Psoas muscle (tissue), 7 donors: ENCODE measurements at regions not wholly inside any gene's neighbourhood (a gene's known extent, or its start where the extent isn't known, plus 50 kb on each side); places are given as distances from the start of the nearest gene placed in this dataset.
"Not testable (repeated sequence)": the region's sequence is repeated elsewhere in the genome, so short reads cannot be mapped to it uniquely, and the experiment has no call there.

Source experiments
- ATAC-seq, 4 donors: fragments of 200-7000 bp; cut with Tn5 transposase; one replicate each; pipeline ENCODE4 v1.9.1; 2020; ENCODE audit warnings: moderate library complexity in 3 of 4, mild to moderate bottlenecking in 2 of 4
- DNase-seq, 2 donors: peaks; one replicate each; pipeline ENCODE4 v3.0.0-alpha.2; 2020
- H3K27ac ChIP-seq: fragments of 200-600 bp; one replicate; pipeline ENCODE4 v1.8.0; 2022
- H3K27me3 ChIP-seq, 3 donors: fragments of 200-600 bp in 1 of 3; one replicate each; pipeline versions ENCODE4 v1.6.1 to v1.8.0; 2013 to 2022; ENCODE audit warnings: low read length in 2 of 3, mild to moderate bottlenecking in 2 of 3, moderate library complexity in 1 of 3; ENCODE audit not compliant: insufficient read depth in 3 of 3
- H3K36me3 ChIP-seq, 2 donors: fragments of 200-600 bp in 1 of 2; one replicate each; pipeline versions ENCODE4 v1.6.1 to v1.8.0; 2013 to 2022; ENCODE audit warnings: low read depth in 1 of 2, mild to moderate bottlenecking in 1 of 2, moderate library complexity in 1 of 2; ENCODE audit not compliant: insufficient read depth in 1 of 2
- H3K4me1 ChIP-seq: fragments of 200-600 bp; one replicate; pipeline ENCODE4 v1.8.0; 2022
- H3K4me3 ChIP-seq: fragments of 200-600 bp; one replicate; pipeline ENCODE4 v1.8.0; 2022; ENCODE audit warnings: mild to moderate bottlenecking
- H3K9me3 ChIP-seq: fragments of 200-600 bp; one replicate; pipeline ENCODE4 v1.8.0; 2022
- WGBS, 3 donors: extraction: QIAGEN DNeasy Blood & Tissue Kit; methylation state at CpG; one replicate each; pipeline versions ENCODE4 v1.1.6 to v1.1.7; 2013; 5-methylcytosine and 5-hydroxymethylcytosine counted together
- intact Hi-C, 2 donors: fragments of 100-400 bp; cut with DNase I; formaldehyde crosslinking; loops; one replicate each; pipeline versions ENCODE4 v1.11.0 to v1.14.2; 2022
- TF ChIP-seq, protein P1 (sequence below): fragments of 200-600 bp; IDR thresholded peaks from one replicate; pipeline ENCODE4 v1.8.0; 2022; ENCODE audit warnings: antibody characterized with exemption
- donor health status: healthy with polysubstance abuse.
- donor health status: DM: no; HTN: no; CAD: no; lungs with moderate emphysema.
- donor health status: Bipolar disorder and iron deficiency.
- donor health status: healthy.
- donor health status: DM: yes; HTN: yes; CAD: no.
- donor health status: DM: no; HTN: no; CAD: no.
- donor health status: DM: yes; HTN: yes; CAD: no.

DNA sequence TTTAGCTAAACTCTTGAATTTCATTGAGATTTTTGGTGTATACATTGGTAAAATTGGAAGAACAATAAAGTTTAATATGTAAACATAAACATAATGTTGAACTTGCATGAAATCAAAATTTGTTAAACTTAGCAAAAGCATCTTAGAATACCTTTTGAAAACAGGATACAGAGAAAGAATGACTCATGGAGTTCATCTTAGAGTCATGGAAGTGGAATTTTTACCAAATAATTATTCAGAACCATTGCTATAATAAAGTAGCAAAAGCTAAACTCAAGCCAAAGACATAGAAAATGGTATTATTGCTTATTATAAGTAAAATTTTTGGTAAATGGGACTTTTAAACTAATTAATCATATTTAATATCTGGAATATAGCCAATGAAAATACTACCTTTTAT, 841.6 kb upstream of the SLC39A10 start:
- Histone ChIP-seq H3K9me3 (no peaks in the 10 kb centered on the region), H3K27ac (no peak overlapping the region), H3K4me1 (no peaks in the 10 kb centered on the region), H3K4me3 (no peak overlapping the region), H3K36me3 (no peaks in the 10 kb centered on the region), H3K27me3 (no peaks in the 10 kb centered on the region)
- TF ChIP-seq, protein P1, sequence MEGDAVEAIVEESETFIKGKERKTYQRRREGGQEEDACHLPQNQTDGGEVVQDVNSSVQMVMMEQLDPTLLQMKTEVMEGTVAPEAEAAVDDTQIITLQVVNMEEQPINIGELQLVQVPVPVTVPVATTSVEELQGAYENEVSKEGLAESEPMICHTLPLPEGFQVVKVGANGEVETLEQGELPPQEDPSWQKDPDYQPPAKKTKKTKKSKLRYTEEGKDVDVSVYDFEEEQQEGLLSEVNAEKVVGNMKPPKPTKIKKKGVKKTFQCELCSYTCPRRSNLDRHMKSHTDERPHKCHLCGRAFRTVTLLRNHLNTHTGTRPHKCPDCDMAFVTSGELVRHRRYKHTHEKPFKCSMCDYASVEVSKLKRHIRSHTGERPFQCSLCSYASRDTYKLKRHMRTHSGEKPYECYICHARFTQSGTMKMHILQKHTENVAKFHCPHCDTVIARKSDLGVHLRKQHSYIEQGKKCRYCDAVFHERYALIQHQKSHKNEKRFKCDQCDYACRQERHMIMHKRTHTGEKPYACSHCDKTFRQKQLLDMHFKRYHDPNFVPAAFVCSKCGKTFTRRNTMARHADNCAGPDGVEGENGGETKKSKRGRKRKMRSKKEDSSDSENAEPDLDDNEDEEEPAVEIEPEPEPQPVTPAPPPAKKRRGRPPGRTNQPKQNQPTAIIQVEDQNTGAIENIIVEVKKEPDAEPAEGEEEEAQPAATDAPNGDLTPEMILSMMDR = no peak
- DNase-seq (no peak), ATAC-seq (no peak)
- intact Hi-C loops = no loop called here

DNA sequence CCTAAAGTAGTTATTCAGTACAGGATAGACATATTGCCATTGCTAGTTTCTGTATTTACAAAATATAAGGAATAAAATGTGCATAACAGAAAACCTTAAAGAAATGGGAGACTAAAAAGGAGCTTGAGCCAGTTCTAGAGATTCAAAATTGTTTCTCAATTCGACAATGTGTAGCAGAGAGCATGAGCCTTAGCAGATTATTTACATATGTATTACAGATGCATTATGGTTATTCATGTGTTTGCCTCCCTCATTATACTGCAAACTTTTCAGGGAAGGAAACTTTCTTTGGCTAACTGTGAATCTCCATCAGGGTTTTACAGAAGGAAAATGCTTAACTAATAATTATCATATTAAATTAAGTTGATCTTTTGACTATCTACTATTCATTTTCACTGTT, 854.4 kb upstream of the SLC39A10 start:
- no peaks in the 10 kb centered on the region for H3K36me3 ChIP-seq
- H3K27me3 ChIP-seq = no peaks in the 10 kb centered on the region
- H3K27ac ChIP-seq = no peak overlapping the region
- intact Hi-C loops = no loop called here
- WGBS, 3 donors = 56 to 61% (median 57%) methylated on average over 1 of the region's 1 CpG
- TF ChIP-seq, protein P1 = no peak
- no peak overlapping the region for H3K4me3 ChIP-seq
- H3K4me1 ChIP-seq = no peaks in the 10 kb centered on the region
- no peak for DNase-seq
- ATAC-seq = no peak
- no peaks in the 10 kb centered on the region for H3K9me3 ChIP-seq

DNA sequence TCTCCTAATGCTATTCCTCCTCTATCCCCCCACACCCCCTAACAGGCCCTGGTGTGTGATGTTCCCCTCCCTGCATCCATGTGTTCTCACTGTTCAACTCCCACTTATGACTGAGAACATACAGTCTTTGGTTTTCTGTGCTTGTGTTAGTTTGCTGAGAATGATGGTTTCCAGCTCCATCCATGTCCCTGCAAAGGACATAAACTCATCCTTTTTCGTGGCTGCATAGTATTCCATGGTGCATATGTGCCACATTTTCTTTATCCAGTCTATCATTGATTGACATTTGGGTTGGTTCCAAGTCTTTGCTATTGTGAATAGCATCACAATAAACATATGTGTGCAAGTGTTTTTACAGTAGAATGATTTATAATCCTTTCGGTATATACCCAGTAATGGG, 870.0 kb upstream of the SLC39A10 start:
- H3K9me3 ChIP-seq, ATAC-seq, H3K36me3 ChIP-seq, intact Hi-C loops, H3K27me3 ChIP-seq, H3K4me3 ChIP-seq, DNase-seq, H3K4me1 ChIP-seq, H3K27ac ChIP-seq: not testable (repeated sequence)
- 86 to 99% (median 93%) methylated on average over 2 of the region's 2 CpGs for WGBS, 3 donors

DNA sequence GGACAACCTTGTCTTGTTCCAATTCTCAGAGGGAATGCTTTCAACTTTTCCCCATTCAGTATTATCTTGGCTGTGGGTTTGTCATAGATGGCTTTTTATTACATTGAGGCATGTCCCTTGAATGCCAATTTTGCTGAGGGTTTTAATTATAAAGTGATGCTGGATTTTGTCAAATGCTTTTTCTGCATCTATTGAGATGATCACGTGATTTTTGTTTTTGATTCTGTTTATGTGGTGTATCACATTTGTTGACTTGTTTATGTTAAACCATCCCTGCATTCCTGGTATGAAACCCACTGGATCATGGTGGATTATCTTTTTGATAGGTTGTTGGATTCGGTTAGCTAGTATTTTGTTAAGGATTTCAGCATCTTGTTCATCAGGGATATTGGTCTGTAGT, 885.6 kb upstream of the SLC39A10 start:
- H3K4me1 ChIP-seq, DNase-seq, ATAC-seq, H3K4me3 ChIP-seq, H3K27me3 ChIP-seq, intact Hi-C loops, H3K36me3 ChIP-seq, H3K9me3 ChIP-seq, H3K27ac ChIP-seq: not testable (repeated sequence)
- 88 to 91% (median 89%) methylated on average over 2 of the region's 2 CpGs for WGBS, 3 donors

DNA sequence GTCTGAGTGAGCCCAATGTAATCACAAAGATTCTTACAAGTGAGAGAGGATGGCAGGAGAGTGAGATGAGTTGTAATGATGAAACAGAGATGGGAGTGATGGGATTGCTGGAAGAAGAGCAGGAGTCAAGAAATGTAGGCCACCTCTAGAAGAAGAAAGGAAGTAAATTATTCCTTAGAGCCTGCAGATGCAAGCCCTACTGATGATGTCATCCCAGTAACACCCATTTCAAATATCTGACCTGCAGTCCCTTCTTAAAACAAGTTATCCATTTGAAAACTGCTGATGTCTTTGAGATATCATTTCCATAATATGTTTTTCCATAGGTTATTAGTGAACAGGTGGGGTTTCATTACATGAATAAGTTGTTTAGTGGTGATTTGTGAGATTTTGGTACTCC, 888.0 kb upstream of the SLC39A10 start:
- Histone ChIP-seq H3K27me3 (no peaks in the 10 kb centered on the region), H3K27ac (no peak overlapping the region), H3K4me1 (no peaks in the 10 kb centered on the region), H3K4me3 (no peak overlapping the region), H3K9me3 (no peaks in the 10 kb centered on the region), H3K36me3 (no peaks in the 10 kb centered on the region)
- TF ChIP-seq, protein P1 = no peak
- ATAC-seq = no peak
- no peak for DNase-seq
- intact Hi-C loops = no loop called here

DNA sequence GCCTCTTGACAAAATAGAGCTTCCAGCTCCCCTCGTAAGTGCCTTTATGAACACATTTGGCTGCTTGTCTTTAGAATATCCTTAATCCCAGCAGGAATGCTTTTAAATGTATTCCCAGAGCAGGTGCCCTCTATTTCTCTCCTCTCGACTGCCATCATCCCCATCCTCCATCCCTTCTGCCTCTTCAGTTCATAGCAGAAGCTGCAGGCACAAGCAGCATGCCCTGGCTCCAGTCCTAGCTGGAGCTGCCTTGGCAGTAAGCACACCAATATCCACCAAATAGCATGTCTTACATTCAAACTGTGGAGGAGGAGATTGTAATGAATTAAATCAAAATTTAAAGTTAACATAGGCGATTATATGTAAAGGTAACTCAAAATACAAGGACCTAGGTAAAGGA, 891.3 kb upstream of the SLC39A10 start:
- no peaks in the 10 kb centered on the region for H3K27me3 ChIP-seq
- H3K4me3 ChIP-seq = no peak overlapping the region
- no peaks in the 10 kb centered on the region for H3K36me3 ChIP-seq
- H3K4me1 ChIP-seq = no peaks in the 10 kb centered on the region
- no peak for DNase-seq
- 44 to 52% (median 50%) methylated on average over 3 of the region's 3 CpGs for WGBS, 3 donors
- TF ChIP-seq, protein P1 = no peak
- H3K9me3 ChIP-seq = no peaks in the 10 kb centered on the region
- intact Hi-C loops = no loop called here
- ATAC-seq = no peak
- no peak overlapping the region for H3K27ac ChIP-seq
